AG09309 (cell line): ENCODE measurements at regions not wholly inside any gene's neighbourhood (a gene's known extent, or its start where the extent isn't known, plus 50 kb on each side); places are given as distances from the start of the nearest gene placed in this dataset.

ENCODE experiments used
- DNase-seq: peaks from one replicate; pipeline ENCODE4 v3.0.0-alpha.2; 2010; ENCODE audit warnings: low read depth
- H3K4me3 ChIP-seq: 2 replicates; pipeline ENCODE4 v1.5.1; 2011; ENCODE audit warnings: mild to moderate bottlenecking, low read depth, low read length, moderate library complexity; ENCODE audit not compliant: control insufficient read depth
- TF ChIP-seq, protein P1 (sequence below): IDR thresholded peaks from 2 replicates; pipeline ENCODE4 v1.5.1; 2011; ENCODE audit warnings: mild to moderate bottlenecking, low read depth, low read length, inconsistent platforms; ENCODE audit not compliant: insufficient read depth, control insufficient read depth; ENCODE audit errors: missing control alignments

DNA sequence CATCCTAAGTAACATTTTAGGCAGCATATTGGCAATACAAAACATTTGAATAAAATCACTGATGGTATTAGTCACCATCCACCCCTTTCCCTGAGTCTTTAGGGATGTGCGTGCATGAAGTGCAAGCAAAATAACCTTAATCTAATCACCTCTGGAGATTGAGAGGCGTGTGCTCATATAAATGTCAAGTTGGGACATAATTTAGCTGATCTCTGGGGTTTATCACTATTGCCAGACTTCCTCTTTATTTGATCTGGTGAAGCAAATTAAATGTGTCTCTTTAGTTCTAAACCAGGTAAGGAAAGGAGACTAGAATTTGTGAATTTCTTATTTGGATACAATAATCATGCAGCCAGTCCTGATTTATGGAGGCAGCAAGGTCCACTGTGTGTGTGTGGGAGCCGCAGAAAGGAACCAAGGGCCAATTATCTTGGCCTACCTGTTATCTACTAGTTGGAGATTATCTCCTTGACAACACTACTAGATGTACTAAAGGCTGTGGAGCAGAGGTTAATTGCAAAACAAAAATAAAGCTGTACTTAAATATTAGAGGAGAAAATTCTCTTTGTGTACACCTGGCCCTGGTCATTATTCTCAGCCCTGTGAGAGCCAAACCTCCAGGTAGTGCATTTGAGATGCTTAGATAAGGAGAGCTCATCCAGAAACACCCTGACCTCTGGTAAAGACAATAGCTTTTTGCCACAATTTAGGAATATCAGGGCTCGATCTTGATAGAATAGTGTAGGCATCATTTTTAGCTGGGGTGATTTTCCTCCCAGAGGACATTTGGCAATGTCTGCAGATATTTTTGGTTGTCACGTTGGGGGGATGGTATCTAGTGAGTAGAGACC is 78.2 kb downstream of the HRH4 start:
- no peak for DNase-seq
- H3K4me3 ChIP-seq: no peak overlapping the region
- TF ChIP-seq, protein P1, sequence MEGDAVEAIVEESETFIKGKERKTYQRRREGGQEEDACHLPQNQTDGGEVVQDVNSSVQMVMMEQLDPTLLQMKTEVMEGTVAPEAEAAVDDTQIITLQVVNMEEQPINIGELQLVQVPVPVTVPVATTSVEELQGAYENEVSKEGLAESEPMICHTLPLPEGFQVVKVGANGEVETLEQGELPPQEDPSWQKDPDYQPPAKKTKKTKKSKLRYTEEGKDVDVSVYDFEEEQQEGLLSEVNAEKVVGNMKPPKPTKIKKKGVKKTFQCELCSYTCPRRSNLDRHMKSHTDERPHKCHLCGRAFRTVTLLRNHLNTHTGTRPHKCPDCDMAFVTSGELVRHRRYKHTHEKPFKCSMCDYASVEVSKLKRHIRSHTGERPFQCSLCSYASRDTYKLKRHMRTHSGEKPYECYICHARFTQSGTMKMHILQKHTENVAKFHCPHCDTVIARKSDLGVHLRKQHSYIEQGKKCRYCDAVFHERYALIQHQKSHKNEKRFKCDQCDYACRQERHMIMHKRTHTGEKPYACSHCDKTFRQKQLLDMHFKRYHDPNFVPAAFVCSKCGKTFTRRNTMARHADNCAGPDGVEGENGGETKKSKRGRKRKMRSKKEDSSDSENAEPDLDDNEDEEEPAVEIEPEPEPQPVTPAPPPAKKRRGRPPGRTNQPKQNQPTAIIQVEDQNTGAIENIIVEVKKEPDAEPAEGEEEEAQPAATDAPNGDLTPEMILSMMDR: no peak

GRCh38 chr18:24539866-24540617 is 79.6 kb downstream of the HRH4 start:
- no peak for DNase-seq
- H3K4me3 ChIP-seq: no peak overlapping the region
- TF ChIP-seq, protein P1: no peak

- no peak overlapping the region for H3K4me3 ChIP-seq
- TF ChIP-seq, protein P1: no peak
- DNase-seq: no peak
These were observed 80.5 kb downstream of the HRH4 start for GRCh38 chr18:24540896-24541295.

DNA sequence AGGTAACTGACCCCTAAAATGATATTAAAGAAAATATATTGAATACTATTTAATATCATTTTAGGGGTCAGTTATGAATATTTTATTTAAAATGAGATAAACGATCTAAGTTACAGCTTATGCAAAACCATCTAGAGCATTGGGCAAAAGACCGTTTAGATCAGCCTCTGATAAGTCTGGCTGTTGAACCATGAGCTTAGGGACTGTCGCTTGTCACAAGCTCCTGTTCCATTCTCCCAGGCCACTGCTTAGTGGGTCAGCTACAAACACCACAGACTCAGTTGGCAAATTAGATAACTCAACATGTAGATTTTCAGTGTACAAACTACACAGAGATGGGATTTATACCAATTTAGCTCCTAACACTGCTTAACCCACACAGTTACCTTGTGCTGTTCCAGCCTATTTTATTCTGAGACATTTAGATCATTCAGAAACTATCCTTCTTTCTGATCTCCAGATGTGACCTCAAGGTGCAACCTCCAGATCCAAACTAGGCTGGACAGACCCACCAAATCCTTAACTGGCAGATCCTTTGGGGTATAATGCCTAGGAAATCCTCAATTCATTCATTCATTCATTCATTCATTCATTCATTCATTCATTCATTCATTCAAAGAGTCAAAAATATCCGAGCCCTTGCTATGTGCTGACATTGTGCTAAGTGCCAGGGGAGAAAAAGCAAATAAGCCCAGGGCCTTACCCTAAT is 82.8 kb downstream of the HRH4 start:
- TF ChIP-seq, protein P1: no peak
- no peak for DNase-seq
- H3K4me3 ChIP-seq: no peak overlapping the region

DNA sequence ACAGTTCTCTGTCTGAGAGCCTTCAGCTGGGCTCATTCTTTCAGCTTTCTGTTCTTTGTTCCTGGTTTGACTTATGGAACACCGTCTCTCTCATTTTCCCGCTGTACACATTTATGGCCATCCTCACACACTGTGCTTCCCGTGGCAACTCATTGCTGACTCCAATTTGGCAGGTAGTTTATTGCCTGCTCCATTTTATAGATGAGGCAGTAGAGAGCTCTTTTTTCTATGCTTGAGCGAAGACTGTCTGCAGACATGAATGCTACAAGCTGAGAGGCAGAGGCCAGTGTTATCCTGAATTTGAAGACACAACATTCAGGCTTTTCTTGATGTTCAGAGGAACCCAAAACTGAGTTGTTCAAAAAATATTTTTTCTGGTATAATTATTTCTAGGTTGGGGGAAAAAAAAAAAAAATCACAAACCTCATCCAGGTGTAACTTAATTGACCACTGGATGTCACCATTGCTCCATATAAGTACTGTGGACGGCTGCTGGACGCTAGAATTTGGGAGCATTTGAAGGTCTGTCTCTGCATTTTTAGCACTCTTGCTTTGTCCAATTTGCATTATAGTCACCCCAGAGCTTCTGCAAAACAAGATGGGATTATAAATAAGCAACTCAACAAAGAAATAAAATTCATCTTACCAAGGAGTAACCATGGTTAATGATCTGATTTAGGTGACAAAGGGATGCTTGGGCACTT is 83.5 kb downstream of the HRH4 start:
- DNase-seq: no peak
- TF ChIP-seq, protein P1: peak; percentile 37
- H3K4me3 ChIP-seq: no peak overlapping the region

- no peak for DNase-seq
- no peak overlapping the region for H3K4me3 ChIP-seq
- TF ChIP-seq, protein P1: no peak
These were observed 84.5 kb downstream of the HRH4 start for GRCh38 chr18:24544949-24545348.
